Smooth muscle cell (in vitro differentiated cells): ENCODE measurements at regions not wholly inside any gene's neighbourhood (a gene's known extent, or its start where the extent isn't known, plus 50 kb on each side); places are given as distances from the start of the nearest gene placed in this dataset.

Experiments used
- DNase-seq: peaks from one replicate; lab custom pipeline; 2025; ENCODE audit not compliant: unreplicated experiment; lab: John Stamatoyannopoulos, UW
- H2AFZ ChIP-seq: fragments of 200-600 bp; sonication (generic); 2 replicates; pipeline ENCODE4 v1.6.0; 2016; ENCODE audit warnings: antibody characterized with exemption, low read depth, mild to moderate bottlenecking
- H3F3A ChIP-seq: fragments of 200-600 bp; sonication (generic); 2 replicates; pipeline ENCODE4 v1.6.0; 2017; ENCODE audit warnings: antibody characterized with exemption, low read depth
- H3K27ac ChIP-seq: fragments of 200-600 bp; sonication (generic); 2 replicates; pipeline ENCODE4 v1.5.1; 2016; ENCODE audit warnings: low read depth, mild to moderate bottlenecking
- H3K27me3 ChIP-seq: fragments of 200-600 bp; sonication (generic); 2 replicates; pipeline ENCODE4 v1.6.1; 2016; ENCODE audit warnings: low read depth, mild to moderate bottlenecking
- H3K36me3 ChIP-seq: fragments of 200-600 bp; sonication (generic); 2 replicates; pipeline ENCODE4 v1.5.1; 2016; ENCODE audit warnings: low read depth
- H3K4me1 ChIP-seq: fragments of 200-600 bp; sonication (generic); 2 replicates; pipeline ENCODE4 v1.5.1; 2016; ENCODE audit warnings: low read depth
- H3K4me2 ChIP-seq: fragments of 200-600 bp; sonication (generic); 2 replicates; pipeline ENCODE4 v1.6.0; 2016; ENCODE audit warnings: mild to moderate bottlenecking
- H3K4me3 ChIP-seq: fragments of 200-600 bp; sonication (generic); 2 replicates; pipeline ENCODE4 v1.5.1; 2016; ENCODE audit warnings: mild to moderate bottlenecking
- H3K79me2 ChIP-seq: fragments of 200-600 bp; sonication (generic); 2 replicates; pipeline ENCODE4 v1.6.0; 2016; ENCODE audit warnings: low read depth, mild to moderate bottlenecking
- H3K9ac ChIP-seq: fragments of 200-600 bp; sonication (generic); 2 replicates; pipeline ENCODE4 v1.6.0; 2016; ENCODE audit warnings: low read depth
- H3K9me3 ChIP-seq: fragments of 200-600 bp; sonication (generic); replicated peaks from 2 replicates; pipeline ENCODE4 v1.5.1; 2016; ENCODE audit warnings: low read depth
- H4K20me1 ChIP-seq: fragments of 200-600 bp; sonication (generic); 2 replicates; pipeline ENCODE4 v1.6.0; 2016; ENCODE audit warnings: low read depth
- CTCF ChIP-seq: fragments of 200-600 bp; sonication (generic); IDR thresholded peaks from 2 replicates; pipeline ENCODE4 v1.5.1; 2017; ENCODE audit warnings: borderline replicate concordance, mild to moderate bottlenecking, antibody characterized with exemption; ENCODE audit not compliant: insufficient read depth, poor library complexity, severe bottlenecking
- WGBS: methylation state at CpG from one replicate; pipeline ENCODE4 v1.1.7; 2016; ENCODE audit warnings: low lambda C conversion rate; 5-methylcytosine and 5-hydroxymethylcytosine counted together

- Histone ChIP-seq H2AFZ (peak overlapping the region; percentile 88), H3F3A (no peaks in the 10 kb centered on the region), H3K4me3 (peak overlapping the region; percentile 21), H3K36me3 (no peaks in the 10 kb centered on the region), H3K27ac (no peak overlapping the region), H3K4me1 (no peaks in the 10 kb centered on the region), H4K20me1 (no peaks in the 10 kb centered on the region), H3K79me2 (no peaks in the 10 kb centered on the region), H3K4me2 (peak overlapping the region; percentile 77), H3K9ac (no peak overlapping the region), H3K27me3 (peaks cover 45% of the 10 kb centered on the region), H3K9me3 (no peaks in the 10 kb centered on the region)
- no peak for TF ChIP-seq CTCF
- WGBS = 68% methylated on average over 5 of the region's 5 CpGs
- DNase-seq = no peak
These were observed 468.2 kb downstream of the EPHA4 start for GRCh38 chr2:221103930-221104329.

- DNase-seq = peak; percentile 10
- peak overlapping the region; percentile 77 for H3K4me2 ChIP-seq
- H3K9me3 ChIP-seq = no peaks in the 10 kb centered on the region
- H3K4me3 ChIP-seq = peak overlapping the region; percentile 21
- no peaks in the 10 kb centered on the region for H3K4me1 ChIP-seq
- no peaks in the 10 kb centered on the region for H3K79me2 ChIP-seq
- H4K20me1 ChIP-seq = no peaks in the 10 kb centered on the region
- no peaks in the 10 kb centered on the region for H3K36me3 ChIP-seq
- 23% methylated on average over 12 of the region's 12 CpGs for WGBS
- H3K9ac ChIP-seq = no peak overlapping the region
- no peak for TF ChIP-seq CTCF
- H3K27ac ChIP-seq = no peak overlapping the region
- H3F3A ChIP-seq = no peaks in the 10 kb centered on the region
- H3K27me3 ChIP-seq = peaks cover 49% of the 10 kb centered on the region
- peak overlapping the region; percentile 88 for H2AFZ ChIP-seq
These were observed 467.7 kb downstream of the EPHA4 start for GRCh38 chr2:221104361-221104811.

- H3K4me3 ChIP-seq = no peak overlapping the region
- no peak overlapping the region for H2AFZ ChIP-seq
- H3K4me1 ChIP-seq = no peaks in the 10 kb centered on the region
- H3K27me3 ChIP-seq = peaks cover 68% of the 10 kb centered on the region
- no peak overlapping the region for H3K27ac ChIP-seq
- no peaks in the 10 kb centered on the region for H3F3A ChIP-seq
- H4K20me1 ChIP-seq = no peaks in the 10 kb centered on the region
- no peak for TF ChIP-seq CTCF
- no peak overlapping the region for H3K4me2 ChIP-seq
- H3K36me3 ChIP-seq = no peaks in the 10 kb centered on the region
- 92% methylated on average over 3 of the region's 3 CpGs for WGBS
- no peak for DNase-seq
- H3K79me2 ChIP-seq = no peaks in the 10 kb centered on the region
- no peaks in the 10 kb centered on the region for H3K9me3 ChIP-seq
- no peak overlapping the region for H3K9ac ChIP-seq
These were observed 465.9 kb downstream of the EPHA4 start for GRCh38 chr2:221106241-221106640.

GRCh38 chr2:221107424-221107823 lies 464.7 kb downstream of the EPHA4 start:
- Histone ChIP-seq H2AFZ (no peak overlapping the region), H3K4me3 (no peak overlapping the region), H3K36me3 (no peaks in the 10 kb centered on the region), H3K27ac (no peak overlapping the region), H3K9me3 (no peaks in the 10 kb centered on the region), H3K9ac (no peak overlapping the region), H4K20me1 (no peaks in the 10 kb centered on the region), H3F3A (no peaks in the 10 kb centered on the region), H3K27me3 (peaks cover 65% of the 10 kb centered on the region), H3K4me2 (no peak overlapping the region), H3K4me1 (no peaks in the 10 kb centered on the region), H3K79me2 (no peaks in the 10 kb centered on the region)
- no peak for TF ChIP-seq CTCF
- WGBS = 97% methylated on average over 1 of the region's 1 CpG
- no peak for DNase-seq
